HG03196 (cell line): ENCODE measurements at regions not wholly inside any gene's neighbourhood (a gene's known extent, or its start where the extent isn't known, plus 50 kb on each side); places are given as distances from the start of the nearest gene placed in this dataset.

Experiments
- ATAC-seq: cut with Tn5 transposase; IDR thresholded peaks from one replicate; pipeline ENCODE4 v1.9.1; 2021; ENCODE audit not compliant: unreplicated experiment

DNA sequence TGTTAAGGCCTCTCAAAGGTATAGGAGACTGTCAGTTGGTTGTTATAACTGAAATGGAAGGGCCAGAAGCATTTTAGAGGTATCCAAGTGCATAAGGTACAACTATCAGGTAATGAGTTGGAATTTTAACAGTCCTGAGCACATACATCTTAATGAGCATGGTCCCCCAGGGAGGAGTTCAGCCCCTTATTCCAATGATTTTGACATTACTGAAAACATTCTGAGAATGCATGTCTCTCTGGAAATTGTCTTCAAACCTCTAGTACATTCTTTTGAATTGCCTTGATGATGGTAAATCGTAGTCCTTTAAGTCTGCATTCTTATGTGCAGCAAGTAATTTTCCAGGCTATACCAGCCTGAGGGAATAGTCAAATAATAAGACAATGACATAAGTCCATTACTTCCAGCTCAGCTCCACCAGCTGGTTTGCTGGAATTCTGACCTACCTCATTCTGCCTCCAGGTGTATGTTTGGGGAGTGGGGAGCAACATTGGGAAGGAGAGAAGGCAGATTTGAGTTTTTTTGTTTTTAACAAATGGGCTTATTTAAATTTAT lies 239.2 kb downstream of the MSRB3 start:
- no peak for ATAC-seq

DNA sequence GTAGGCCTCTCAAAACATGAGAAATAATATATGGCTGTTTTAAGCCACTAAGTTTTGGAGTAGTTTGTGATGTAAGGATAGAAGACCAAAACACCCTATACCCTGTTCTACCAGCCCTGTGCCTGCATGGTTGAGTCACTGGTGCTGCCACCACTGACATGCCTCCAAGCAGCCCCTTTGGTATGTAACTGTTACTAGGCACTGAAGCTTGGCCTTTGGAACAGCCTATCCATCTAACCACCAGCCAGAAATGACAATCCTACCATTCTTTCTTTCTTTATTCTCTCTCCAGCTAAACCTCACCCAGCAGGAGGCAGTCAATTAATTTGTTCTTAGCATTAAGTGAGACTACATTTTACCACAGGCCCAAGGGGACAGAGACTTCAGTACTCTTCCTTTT lies 240.3 kb downstream of the MSRB3 start:
- ATAC-seq, result no peak

- ATAC-seq, result no peak
These were observed 242.2 kb downstream of the MSRB3 start for GRCh38 chr12:65520658-65521057.

DNA sequence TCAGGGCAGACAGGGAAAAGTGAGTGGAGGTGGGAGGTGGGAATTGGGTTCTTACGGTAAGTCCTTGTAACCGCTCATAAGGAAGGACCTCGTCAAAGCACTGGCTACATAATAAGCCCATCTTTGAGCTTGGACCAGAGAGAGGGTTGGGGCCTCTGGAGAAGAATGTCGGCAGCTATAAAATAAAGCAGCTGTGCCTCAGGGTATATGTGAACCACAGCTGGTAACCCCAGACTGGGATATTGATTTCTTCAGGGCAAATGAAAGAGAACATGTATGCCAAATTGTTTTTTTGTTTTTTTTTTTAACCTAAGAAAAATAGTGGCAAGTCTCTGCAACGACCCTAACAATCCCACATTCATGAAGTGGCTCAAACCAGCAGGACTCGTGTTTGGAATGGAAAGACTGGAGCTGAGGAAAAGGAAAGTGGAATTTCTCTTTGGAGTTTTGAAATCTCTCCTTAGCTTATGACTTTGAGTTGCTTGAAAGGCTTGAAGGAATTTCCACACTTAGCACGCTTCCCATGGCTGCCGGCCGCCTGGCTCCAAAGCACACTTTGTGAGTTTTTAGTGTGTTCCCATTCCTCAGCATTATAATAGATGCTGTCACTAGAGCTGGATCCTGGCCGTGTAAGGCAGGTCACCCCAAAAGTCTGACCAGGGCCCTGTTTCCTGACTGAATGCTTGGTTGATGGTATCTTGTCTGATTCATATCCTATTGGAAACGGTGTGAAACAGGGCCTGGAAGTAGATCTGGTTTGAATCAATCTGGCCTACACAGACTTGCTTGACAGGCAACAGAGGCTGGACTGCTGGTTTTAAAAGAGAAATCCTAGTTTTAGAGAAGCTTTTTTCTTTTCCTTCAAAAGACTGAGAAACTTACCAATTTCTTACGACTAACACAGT lies 244.7 kb downstream of the MSRB3 start:
- no peak for ATAC-seq

- ATAC-seq, result no peak
These were observed 246.2 kb downstream of the MSRB3 start for GRCh38 chr12:65524666-65525065.

DNA sequence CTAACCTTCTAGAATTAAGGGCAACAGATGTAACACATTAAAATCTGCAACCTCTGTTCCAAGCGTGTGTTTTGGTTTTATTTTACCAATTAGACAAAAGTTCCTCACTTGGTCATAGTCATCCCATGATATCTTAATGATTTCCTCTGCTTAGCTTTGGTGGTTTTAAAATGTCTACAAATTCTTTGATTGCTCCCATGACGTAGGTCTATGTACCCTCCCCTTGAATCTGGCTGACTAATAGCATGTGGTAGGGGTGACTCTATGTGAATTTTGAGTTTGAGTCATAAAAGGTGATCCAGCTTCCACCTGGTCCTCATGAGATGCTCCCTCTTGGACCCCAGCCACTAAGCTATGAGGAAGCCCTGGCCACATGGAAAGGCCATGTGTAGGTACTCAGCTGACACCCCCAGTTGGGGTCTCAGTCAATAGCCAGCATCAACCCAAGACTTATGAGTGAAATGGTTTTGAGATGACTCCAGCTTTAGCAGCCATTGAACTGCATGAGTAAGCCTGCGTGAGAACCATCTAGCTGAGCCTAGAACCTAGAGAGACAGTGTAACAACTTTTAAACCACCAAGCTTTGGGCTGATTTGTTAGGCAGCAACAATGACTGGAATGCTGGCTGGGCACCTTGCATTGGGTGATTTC lies 247.1 kb downstream of the MSRB3 start:
- ATAC-seq, result no peak

GRCh38 chr12:65526311-65526710 lies 247.8 kb downstream of the MSRB3 start:
- no peak for ATAC-seq

- no peak for ATAC-seq
These were observed 249.6 kb downstream of the MSRB3 start for GRCh38 chr12:65528127-65528526.

GRCh38 chr12:65529106-65529505 lies 250.6 kb downstream of the MSRB3 start:
- no peak for ATAC-seq

DNA sequence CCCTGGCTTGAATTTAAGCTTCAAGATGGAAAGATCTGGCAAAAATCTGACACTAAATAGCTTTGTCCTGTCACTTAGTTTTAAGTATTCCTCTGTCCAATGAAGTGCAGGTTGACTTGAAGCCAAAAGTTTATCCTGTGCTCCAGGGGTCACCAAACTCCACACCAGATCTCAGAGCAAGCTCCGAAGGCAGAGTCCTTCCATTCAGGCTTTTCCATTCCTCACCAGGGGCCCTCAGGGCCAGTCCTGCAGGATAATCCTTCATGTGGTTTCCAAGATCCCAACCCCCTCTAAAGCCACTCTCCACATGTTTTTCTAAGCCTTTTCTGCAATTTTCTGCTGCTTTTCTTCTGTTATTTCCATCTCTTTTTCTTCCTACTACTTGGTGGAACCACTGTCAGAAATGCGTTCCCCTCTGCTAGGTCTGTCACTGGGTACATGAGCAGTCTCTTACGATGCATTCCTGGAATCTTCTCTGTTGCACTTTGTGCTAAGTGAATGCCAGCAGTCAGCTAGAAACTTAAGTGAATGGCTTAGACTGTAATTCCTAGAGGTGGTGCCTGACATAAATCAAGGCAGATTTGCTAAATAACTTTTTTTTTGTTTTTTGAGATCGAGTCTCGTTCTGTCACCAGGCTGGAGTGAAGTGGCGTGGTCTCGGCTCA lies 251.4 kb downstream of the MSRB3 start:
- ATAC-seq, result no peak

GRCh38 chr12:65532162-65532561 lies 253.7 kb downstream of the MSRB3 start:
- no peak for ATAC-seq

DNA sequence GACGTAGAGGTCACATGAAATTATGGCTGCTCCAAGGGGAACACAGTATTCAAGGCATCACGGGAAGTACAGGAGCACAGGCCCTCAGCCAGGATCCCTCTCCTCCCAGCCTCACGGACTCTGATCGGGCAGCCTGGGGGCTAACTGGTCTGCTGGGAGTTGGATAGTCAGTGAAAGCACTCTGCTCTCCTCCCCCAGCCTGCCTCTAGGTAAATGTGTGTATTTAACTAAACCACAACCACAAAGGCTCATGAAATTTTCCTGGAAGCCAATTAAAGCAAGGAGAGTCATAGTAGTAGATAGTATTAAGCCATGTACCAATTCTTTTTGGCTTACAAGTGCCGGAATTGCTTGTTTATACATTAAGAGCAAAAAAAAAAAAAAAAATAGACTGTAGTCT lies 254.3 kb downstream of the MSRB3 start:
- ATAC-seq, result no peak

GRCh38 chr12:65533177-65533883 lies 254.8 kb downstream of the MSRB3 start:
- ATAC-seq, result no peak

DNA sequence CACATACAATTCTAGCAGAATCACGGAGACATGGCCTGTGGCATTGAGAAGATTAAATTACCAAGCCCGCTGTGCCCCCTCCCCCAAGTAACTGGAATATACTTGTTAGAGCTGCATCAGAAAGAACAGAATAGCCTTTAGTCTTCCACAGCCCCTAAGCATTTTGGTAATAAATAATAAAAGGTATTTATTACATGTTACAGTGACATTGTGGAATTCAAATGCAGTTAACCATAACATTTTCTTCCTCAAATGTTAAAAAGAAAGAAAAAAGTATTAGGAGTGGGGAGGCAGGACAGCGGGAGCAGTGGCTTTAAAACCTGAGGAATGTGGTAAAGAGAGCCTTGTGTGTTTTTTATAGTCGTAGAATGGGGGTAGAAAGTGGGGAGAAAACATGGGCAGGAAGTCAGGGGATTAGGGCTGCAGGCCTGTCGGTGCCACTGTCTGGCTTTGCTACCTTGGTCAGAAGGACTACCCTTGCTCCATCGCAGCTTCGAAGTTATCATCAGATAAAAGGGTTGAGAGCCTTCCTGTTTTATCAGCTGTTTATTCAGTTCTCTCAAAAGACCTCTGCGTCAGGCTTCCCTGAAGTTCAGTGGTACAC lies 255.9 kb downstream of the MSRB3 start:
- ATAC-seq, result no peak

- no peak for ATAC-seq
These were observed 257.5 kb downstream of the MSRB3 start for GRCh38 chr12:65535946-65536345.

GRCh38 chr12:65536351-65536750 lies 257.9 kb downstream of the MSRB3 start:
- no peak for ATAC-seq

GRCh38 chr12:65536876-65537681 lies 258.6 kb downstream of the MSRB3 start:
- ATAC-seq, result no peak

GRCh38 chr12:65537978-65538377 lies 259.5 kb downstream of the MSRB3 start:
- ATAC-seq, result no peak

- ATAC-seq, result no peak
These were observed 260.5 kb downstream of the MSRB3 start for GRCh38 chr12:65539023-65539422.

- ATAC-seq, result no peak
These were observed 261.7 kb downstream of the MSRB3 start for GRCh38 chr12:65540140-65540539.
